PFSK-1 (cell line): ENCODE measurements at regions not wholly inside any gene's neighbourhood (a gene's known extent, or its start where the extent isn't known, plus 50 kb on each side); places are given as distances from the start of the nearest gene placed in this dataset.

Source experiments
- POLR2AphosphoS5 ChIP-seq: IDR thresholded peaks from 2 replicates; pipeline ENCODE4 v1.6.1; 2012; ENCODE audit warnings: low read depth, mild to moderate bottlenecking, control low read depth, low read length, moderate library complexity
- SIN3A ChIP-seq: IDR thresholded peaks from 2 replicates; pipeline ENCODE4 v1.6.1; 2012; ENCODE audit warnings: mild to moderate bottlenecking, low read length, moderate library complexity, borderline replicate concordance; ENCODE audit not compliant: insufficient read depth

DNA sequence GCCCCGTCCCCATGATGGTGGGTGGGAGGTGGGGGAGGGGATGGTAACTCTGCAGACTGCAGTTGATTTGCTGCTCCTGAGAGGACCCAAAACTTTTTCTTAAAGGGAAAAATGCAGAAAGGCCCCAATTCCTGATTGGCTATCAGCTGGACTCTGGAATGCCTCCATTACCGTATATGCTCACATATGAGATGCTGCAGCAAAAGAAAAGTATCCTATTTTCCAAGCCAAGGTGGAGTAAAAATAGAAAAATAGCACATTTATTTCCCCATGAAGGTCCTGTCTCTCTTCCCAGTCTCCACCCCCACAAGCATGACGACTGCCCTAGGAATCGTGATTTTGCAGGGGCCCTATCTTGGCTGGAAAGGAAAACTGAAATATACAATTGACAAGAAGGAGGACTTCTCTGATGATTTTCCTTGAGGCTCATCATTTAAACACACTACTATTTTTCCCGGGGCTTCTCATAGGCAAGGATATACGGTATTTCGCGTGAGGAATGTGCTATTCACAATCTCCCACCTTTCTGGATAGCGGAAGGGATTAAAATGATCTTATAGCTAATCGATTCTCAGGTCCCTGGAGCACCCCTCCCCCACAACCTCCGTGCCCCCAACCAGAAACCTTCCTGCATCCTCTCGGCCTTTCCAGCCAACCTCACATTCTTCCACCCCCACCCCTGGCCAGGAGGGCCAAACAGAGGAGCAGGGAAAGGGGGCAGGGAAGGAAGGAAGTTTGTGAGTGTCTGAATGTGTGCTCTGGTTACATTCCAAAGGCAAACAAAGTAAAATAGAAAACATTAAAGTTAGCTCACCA lies 138.9 kb upstream of the CCND2 start:
- TF ChIP-seq POLR2AphosphoS5 (no peak), SIN3A (no peak)
